WI38 (cell line): ENCODE measurements at regions not wholly inside any gene's neighbourhood (a gene's known extent, or its start where the extent isn't known, plus 50 kb on each side); places are given as distances from the start of the nearest gene placed in this dataset.

Source experiments
- H3K4me3 ChIP-seq: 2 replicates; pipeline ENCODE4 v1.5.1; 2011; ENCODE audit warnings: low read depth, mild to moderate bottlenecking, control low read depth, low read length
- TF ChIP-seq, protein P1 (sequence below): IDR thresholded peaks from 2 replicates; pipeline ENCODE4 v1.5.1; 2012; ENCODE audit warnings: low read depth, mild to moderate bottlenecking, control low read depth, low read length

DNA sequence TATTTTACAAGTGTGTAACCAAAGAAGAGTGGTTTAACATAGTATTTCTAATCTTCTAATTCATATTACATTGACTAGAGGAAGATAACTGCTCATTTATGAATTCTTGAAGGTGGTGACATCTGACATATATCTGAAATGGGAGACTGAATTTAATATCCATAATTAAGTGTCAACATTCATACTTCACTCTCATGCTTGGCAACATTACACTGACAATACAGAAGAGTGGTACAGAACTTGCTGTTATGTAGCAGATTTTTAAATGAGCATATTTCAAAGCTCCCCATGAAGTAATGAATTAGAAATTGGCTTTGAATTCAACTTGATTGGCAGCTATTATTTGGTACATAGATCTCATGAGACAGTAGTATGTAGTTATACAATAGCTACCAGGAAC is 125.8 kb upstream of the POT1 start:
- TF ChIP-seq, protein P1, sequence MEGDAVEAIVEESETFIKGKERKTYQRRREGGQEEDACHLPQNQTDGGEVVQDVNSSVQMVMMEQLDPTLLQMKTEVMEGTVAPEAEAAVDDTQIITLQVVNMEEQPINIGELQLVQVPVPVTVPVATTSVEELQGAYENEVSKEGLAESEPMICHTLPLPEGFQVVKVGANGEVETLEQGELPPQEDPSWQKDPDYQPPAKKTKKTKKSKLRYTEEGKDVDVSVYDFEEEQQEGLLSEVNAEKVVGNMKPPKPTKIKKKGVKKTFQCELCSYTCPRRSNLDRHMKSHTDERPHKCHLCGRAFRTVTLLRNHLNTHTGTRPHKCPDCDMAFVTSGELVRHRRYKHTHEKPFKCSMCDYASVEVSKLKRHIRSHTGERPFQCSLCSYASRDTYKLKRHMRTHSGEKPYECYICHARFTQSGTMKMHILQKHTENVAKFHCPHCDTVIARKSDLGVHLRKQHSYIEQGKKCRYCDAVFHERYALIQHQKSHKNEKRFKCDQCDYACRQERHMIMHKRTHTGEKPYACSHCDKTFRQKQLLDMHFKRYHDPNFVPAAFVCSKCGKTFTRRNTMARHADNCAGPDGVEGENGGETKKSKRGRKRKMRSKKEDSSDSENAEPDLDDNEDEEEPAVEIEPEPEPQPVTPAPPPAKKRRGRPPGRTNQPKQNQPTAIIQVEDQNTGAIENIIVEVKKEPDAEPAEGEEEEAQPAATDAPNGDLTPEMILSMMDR, result no peak
- H3K4me3 ChIP-seq, result no peak overlapping the region

- TF ChIP-seq, protein P1, result no peak
- no peak overlapping the region for H3K4me3 ChIP-seq
Observed at GRCh38 chr7:125046767-125047166, 117.1 kb upstream of the POT1 start.

- no peak overlapping the region for H3K4me3 ChIP-seq
- TF ChIP-seq, protein P1, result no peak
Observed at GRCh38 chr7:125033506-125033905, 103.9 kb upstream of the POT1 start.

GRCh38 chr7:125032943-125033342 is 103.3 kb upstream of the POT1 start:
- TF ChIP-seq, protein P1, result no peak
- no peak overlapping the region for H3K4me3 ChIP-seq

GRCh38 chr7:125030756-125031387 is 101.2 kb upstream of the POT1 start:
- TF ChIP-seq, protein P1, result no peak
- H3K4me3 ChIP-seq, result no peak overlapping the region

- TF ChIP-seq, protein P1, result no peak
- no peak overlapping the region for H3K4me3 ChIP-seq
Observed at GRCh38 chr7:125025620-125026019, 96.0 kb upstream of the POT1 start.

DNA sequence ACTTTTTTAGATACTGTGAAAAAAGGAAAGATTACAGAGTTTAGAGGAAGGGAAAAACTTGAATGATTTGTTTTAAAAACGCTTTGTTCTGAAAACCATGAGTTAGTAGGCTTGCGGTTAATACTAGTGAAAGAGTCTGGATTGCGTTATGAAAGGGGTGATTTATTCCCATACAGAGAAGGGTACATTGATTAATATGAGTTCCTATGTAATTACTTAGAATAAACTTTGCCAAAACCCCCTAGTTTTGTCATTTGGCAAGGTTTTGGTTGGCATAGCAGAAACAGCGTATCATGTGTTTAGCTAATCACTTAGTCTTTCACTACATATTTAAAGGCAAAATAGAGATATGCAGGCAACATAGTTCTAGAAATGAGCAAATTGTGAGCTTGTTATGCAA is 91.2 kb upstream of the POT1 start:
- H3K4me3 ChIP-seq, result no peak overlapping the region
- TF ChIP-seq, protein P1, result no peak
